Mesothelial cell of epicardium (in vitro differentiated cells): ENCODE measurements at regions not wholly inside any gene's neighbourhood (a gene's known extent, or its start where the extent isn't known, plus 50 kb on each side); places are given as distances from the start of the nearest gene placed in this dataset.

ENCODE experiments used
- DNase-seq, 2 experiments: peaks; one replicate each; pipeline ENCODE4 v3.0.0; 2021; ENCODE audit warnings: low spot score in 2 of 2; ENCODE audit not compliant: unreplicated experiment in 2 of 2
- H3K27ac Mint-ChIP-seq: 2 replicates; pipeline ENCODE4 v1.8.0; 2021; ENCODE audit warnings: mixed read lengths
- H3K27me3 Mint-ChIP-seq: 2 replicates; pipeline ENCODE4 v1.8.0; 2021; ENCODE audit warnings: low read depth, mixed read lengths
- H3K36me3 Mint-ChIP-seq: 2 replicates; pipeline ENCODE4 v1.8.0; 2021; ENCODE audit warnings: mixed read lengths
- H3K4me1 Mint-ChIP-seq: 2 replicates; pipeline ENCODE4 v1.8.0; 2021; ENCODE audit warnings: mixed read lengths
- H3K4me3 Mint-ChIP-seq: 2 replicates; pipeline ENCODE4 v1.8.0; 2021; ENCODE audit warnings: mild to moderate bottlenecking, moderate library complexity, mixed read lengths
- H3K9me3 Mint-ChIP-seq: 2 replicates; pipeline ENCODE4 v1.8.0; 2021; ENCODE audit warnings: mixed read lengths
- CTCF ChIP-seq: fragments of 200-600 bp; sonication (generic); IDR thresholded peaks from one replicate; pipeline ENCODE4 v1.5.0; 2021; ENCODE audit warnings: antibody characterized with exemption; ENCODE audit not compliant: unreplicated experiment

- Mint-ChIP-seq H3K27ac (no peak overlapping the region), H3K4me3 (no peak overlapping the region), H3K9me3 (no peaks in the 10 kb centered on the region), H3K4me1 (no peaks in the 10 kb centered on the region), H3K27me3 (peaks cover 23% of the 10 kb centered on the region), H3K36me3 (no peaks in the 10 kb centered on the region)
- DNase-seq = no peak
- no peak for TF ChIP-seq CTCF
These were observed 136.2 kb upstream of the NRBF2 start for GRCh38 chr10:62996925-62997324.

- TF ChIP-seq CTCF = no peak
- Mint-ChIP-seq H3K4me1 (no peaks in the 10 kb centered on the region), H3K4me3 (no peak overlapping the region), H3K27ac (no peak overlapping the region), H3K36me3 (no peaks in the 10 kb centered on the region), H3K9me3 (no peaks in the 10 kb centered on the region), H3K27me3 (peaks cover 21% of the 10 kb centered on the region)
- DNase-seq = no peak
These were observed 136.6 kb upstream of the NRBF2 start for GRCh38 chr10:62996516-62996915.

- no peak for TF ChIP-seq CTCF
- H3K27me3 Mint-ChIP-seq = peaks cover 13% of the 10 kb centered on the region
- no peak for DNase-seq
- H3K4me3 Mint-ChIP-seq = no peak overlapping the region
- H3K9me3 Mint-ChIP-seq = no peaks in the 10 kb centered on the region
- H3K27ac Mint-ChIP-seq = no peak overlapping the region
- no peaks in the 10 kb centered on the region for H3K4me1 Mint-ChIP-seq
- H3K36me3 Mint-ChIP-seq = no peaks in the 10 kb centered on the region
These were observed 140.0 kb upstream of the NRBF2 start for GRCh38 chr10:62993121-62993520.

- no peak overlapping the region for H3K27ac Mint-ChIP-seq
- no peaks in the 10 kb centered on the region for H3K36me3 Mint-ChIP-seq
- peaks cover 12% of the 10 kb centered on the region for H3K27me3 Mint-ChIP-seq
- no peaks in the 10 kb centered on the region for H3K4me1 Mint-ChIP-seq
- no peak for TF ChIP-seq CTCF
- no peaks in the 10 kb centered on the region for H3K9me3 Mint-ChIP-seq
- no peak for DNase-seq
- no peak overlapping the region for H3K4me3 Mint-ChIP-seq
These were observed 140.9 kb upstream of the NRBF2 start for GRCh38 chr10:62992145-62992721.

- Mint-ChIP-seq H3K9me3 (no peaks in the 10 kb centered on the region), H3K27me3 (peaks cover 16% of the 10 kb centered on the region), H3K4me1 (no peaks in the 10 kb centered on the region), H3K4me3 (no peak overlapping the region), H3K36me3 (no peaks in the 10 kb centered on the region), H3K27ac (no peak overlapping the region)
- no peak for DNase-seq
- TF ChIP-seq CTCF = no peak
These were observed 143.0 kb upstream of the NRBF2 start for GRCh38 chr10:62990126-62990525.
